Calu3 (cell line): ENCODE measurements at regions not wholly inside any gene's neighbourhood (a gene's known extent, or its start where the extent isn't known, plus 50 kb on each side); places are given as distances from the start of the nearest gene placed in this dataset.

ENCODE experiments used
- BruUV-seq: library from RNA; stranded (reverse); fragments of 400-500 nt; replicated peaks from 2 replicates; lab custom pipeline; 2021; lab: Mats Ljungman, UMichigan
- CTCF ChIA-PET: fragments of 300-600 bp; sonication (Branson Sonifier 250); formaldehyde crosslinking; loops from one replicate; lab custom pipeline; 2022; ENCODE audit warnings: antibody characterized with exemption; lab: Charles Lee
- DNase-seq: peaks from one replicate; pipeline ENCODE4 v3.0.0; 2022
- H3K27ac Mint-ChIP-seq: one replicate; pipeline ENCODE4 v1.8.0; 2022; ENCODE audit warnings: mixed read lengths; ENCODE audit not compliant: unreplicated experiment
- H3K27me3 Mint-ChIP-seq: one replicate; pipeline ENCODE4 v1.8.0; 2022; ENCODE audit warnings: mixed read lengths; ENCODE audit not compliant: unreplicated experiment
- H3K36me3 Mint-ChIP-seq: one replicate; pipeline ENCODE4 v1.8.0; 2022; ENCODE audit warnings: mild to moderate bottlenecking, moderate library complexity, mixed read lengths; ENCODE audit not compliant: insufficient read depth, unreplicated experiment
- H3K4me1 Mint-ChIP-seq: one replicate; pipeline ENCODE4 v1.8.0; 2022; ENCODE audit warnings: mild to moderate bottlenecking, low read depth, mixed read lengths; ENCODE audit not compliant: unreplicated experiment
- H3K4me3 Mint-ChIP-seq: one replicate; pipeline ENCODE4 v1.8.0; 2022; ENCODE audit warnings: mild to moderate bottlenecking, low read depth, moderate library complexity, mixed read lengths; ENCODE audit not compliant: unreplicated experiment
- H3K9me3 Mint-ChIP-seq: one replicate; pipeline ENCODE4 v1.8.0; 2022; ENCODE audit warnings: low read depth, mixed read lengths; ENCODE audit not compliant: unreplicated experiment
- intact Hi-C: fragments of 100-400 bp; cut with micrococcal nuclease; formaldehyde crosslinking; loops from one replicate; pipeline ENCODE4 v1.10.0; 2022; ENCODE audit not compliant: unreplicated experiment
- TF ChIP-seq, protein P1 (sequence below): fragments of 200-600 bp; IDR thresholded peaks from one replicate; pipeline ENCODE4 v1.8.0; 2022; ENCODE audit warnings: antibody characterized with exemption; ENCODE audit not compliant: unreplicated experiment

GRCh38 chr4:1504595-1505500 is 98.6 kb upstream of the NKX1-1 start:
- intact Hi-C loops = no loop called here
- no peak for DNase-seq
- Mint-ChIP-seq H3K27me3 (peaks cover 49% of the 10 kb centered on the region), H3K4me1 (no peaks in the 10 kb centered on the region), H3K36me3 (no peaks in the 10 kb centered on the region), H3K9me3 (no peaks in the 10 kb centered on the region), H3K4me3 (no peak overlapping the region), H3K27ac (no peak overlapping the region)
- CTCF ChIA-PET = no interaction called here
- TF ChIP-seq, protein P1, sequence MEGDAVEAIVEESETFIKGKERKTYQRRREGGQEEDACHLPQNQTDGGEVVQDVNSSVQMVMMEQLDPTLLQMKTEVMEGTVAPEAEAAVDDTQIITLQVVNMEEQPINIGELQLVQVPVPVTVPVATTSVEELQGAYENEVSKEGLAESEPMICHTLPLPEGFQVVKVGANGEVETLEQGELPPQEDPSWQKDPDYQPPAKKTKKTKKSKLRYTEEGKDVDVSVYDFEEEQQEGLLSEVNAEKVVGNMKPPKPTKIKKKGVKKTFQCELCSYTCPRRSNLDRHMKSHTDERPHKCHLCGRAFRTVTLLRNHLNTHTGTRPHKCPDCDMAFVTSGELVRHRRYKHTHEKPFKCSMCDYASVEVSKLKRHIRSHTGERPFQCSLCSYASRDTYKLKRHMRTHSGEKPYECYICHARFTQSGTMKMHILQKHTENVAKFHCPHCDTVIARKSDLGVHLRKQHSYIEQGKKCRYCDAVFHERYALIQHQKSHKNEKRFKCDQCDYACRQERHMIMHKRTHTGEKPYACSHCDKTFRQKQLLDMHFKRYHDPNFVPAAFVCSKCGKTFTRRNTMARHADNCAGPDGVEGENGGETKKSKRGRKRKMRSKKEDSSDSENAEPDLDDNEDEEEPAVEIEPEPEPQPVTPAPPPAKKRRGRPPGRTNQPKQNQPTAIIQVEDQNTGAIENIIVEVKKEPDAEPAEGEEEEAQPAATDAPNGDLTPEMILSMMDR = no peak
- BruUV-seq = no TSS peak

GRCh38 chr4:1503583-1504471 is 97.6 kb upstream of the NKX1-1 start:
- Mint-ChIP-seq H3K27ac (no peak overlapping the region), H3K4me1 (no peaks in the 10 kb centered on the region), H3K9me3 (no peaks in the 10 kb centered on the region), H3K27me3 (peaks cover 40% of the 10 kb centered on the region), H3K4me3 (no peak overlapping the region), H3K36me3 (no peaks in the 10 kb centered on the region)
- no peak for DNase-seq
- intact Hi-C loops = no loop called here
- BruUV-seq = no TSS peak
- CTCF ChIA-PET = no interaction called here
- TF ChIP-seq, protein P1 = no peak

- H3K4me3 Mint-ChIP-seq = no peak overlapping the region
- TF ChIP-seq, protein P1 = no peak
- no peak for DNase-seq
- H3K4me1 Mint-ChIP-seq = no peaks in the 10 kb centered on the region
- H3K27ac Mint-ChIP-seq = no peak overlapping the region
- no TSS peak for BruUV-seq
- H3K36me3 Mint-ChIP-seq = no peaks in the 10 kb centered on the region
- intact Hi-C loops = no loop called here
- CTCF ChIA-PET = no interaction called here
- H3K9me3 Mint-ChIP-seq = no peaks in the 10 kb centered on the region
- peaks cover 31% of the 10 kb centered on the region for H3K27me3 Mint-ChIP-seq
Observed at GRCh38 chr4:1502976-1503375, 96.7 kb upstream of the NKX1-1 start.

DNA sequence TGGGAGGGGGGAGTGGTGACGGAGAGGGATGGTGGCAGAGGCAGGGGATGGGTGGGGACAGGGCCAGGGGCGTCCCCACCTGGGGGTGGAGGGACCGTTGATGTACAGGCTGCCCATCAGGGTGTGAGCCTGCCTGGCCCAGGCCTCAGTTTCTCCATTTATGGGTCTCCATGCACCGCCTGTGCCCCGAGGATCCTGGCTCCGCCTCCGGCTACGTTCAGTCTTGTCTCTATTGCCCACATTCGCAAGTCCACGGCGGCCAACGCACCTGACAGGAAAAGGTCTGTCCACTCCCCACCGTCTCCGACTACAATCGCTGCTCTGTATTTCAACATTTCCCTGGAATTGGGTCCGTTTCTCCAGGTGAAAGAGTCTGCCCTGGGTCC is 96.3 kb upstream of the NKX1-1 start:
- H3K27me3 Mint-ChIP-seq = peaks cover 26% of the 10 kb centered on the region

More for the DNA sequence above, 96.3 kb upstream of the NKX1-1 start:
- H3K4me3 Mint-ChIP-seq = no peak overlapping the region
- H3K36me3 Mint-ChIP-seq = no peaks in the 10 kb centered on the region
- TF ChIP-seq, protein P1 = no peak
- no peak overlapping the region for H3K27ac Mint-ChIP-seq
- no TSS peak for BruUV-seq
- no peak for DNase-seq
- H3K9me3 Mint-ChIP-seq = no peaks in the 10 kb centered on the region
- intact Hi-C loops = no loop called here
- CTCF ChIA-PET = interaction anchor here (0.7 kb wide), 1 partner anchor 38 kb away, joined by 3 read pairs; no protein-coding TSS in a partner anchor
- no peaks in the 10 kb centered on the region for H3K4me1 Mint-ChIP-seq
